GM10248 (cell line): ENCODE measurements at regions not wholly inside any gene's neighbourhood (a gene's known extent, or its start where the extent isn't known, plus 50 kb on each side); places are given as distances from the start of the nearest gene placed in this dataset.
"Not testable (repeated sequence)": the region's sequence is repeated elsewhere in the genome, so short reads cannot be mapped to it uniquely, and the experiment has no call there.

Source experiments
- CTCF ChIA-PET: fragments of 300-600 bp; sonication (Branson Sonifier 250); formaldehyde crosslinking; extraction: SDS; loops from one replicate; lab custom pipeline; 2021; ENCODE audit warnings: antibody characterized with exemption; lab: Yijun Ruan, JAX
- POLR2A ChIA-PET: fragments of 350-650 bp; sonication (Branson Sonifier 250); formaldehyde crosslinking; extraction: SDS; loops from one replicate; lab custom pipeline; 2020; ENCODE audit warnings: antibody characterized with exemption; lab: Yijun Ruan, JAX
- DNase-seq: peaks from one replicate; pipeline ENCODE4 v3.0.0; 2012; ENCODE audit errors: extremely low spot score
- CTCF ChIP-seq: IDR thresholded peaks from 2 replicates; pipeline ENCODE4 v1.5.1; 2012; ENCODE audit warnings: mild to moderate bottlenecking, low read depth; ENCODE audit errors: extremely low read depth, missing control alignments, control extremely low read depth

- CTCF ChIA-PET, result no interaction called here
- POLR2A ChIA-PET, result no interaction called here
- no peak for DNase-seq
- no peak for TF ChIP-seq CTCF
Measured at GRCh38 chr2:176926453-176926852, 286.1 kb upstream of the HNRNPA3 start.

GRCh38 chr2:176929387-176929786 is 283.2 kb upstream of the HNRNPA3 start:
- DNase-seq, POLR2A ChIA-PET: not testable (repeated sequence)
- CTCF ChIA-PET, result interaction anchor here (0.7 to 1.6 kb wide), 4 partner anchors 12 to 69 kb away, joined by 3 to 6 read pairs (median 4); no protein-coding TSS in a partner anchor

- ChIA-PET CTCF (interaction anchor here (1.2 to 1.5 kb wide), 2 partner anchors 24 to 217 kb away, joined by 4 read pairs; no protein-coding TSS in a partner anchor), POLR2A (no interaction called here)
- peak; percentile 79 for DNase-seq
- TF ChIP-seq CTCF, result no peak
Measured at GRCh38 chr2:176931588-176932563, 280.7 kb upstream of the HNRNPA3 start.

- no peak for DNase-seq
- no peak for TF ChIP-seq CTCF
- CTCF ChIA-PET, result no interaction called here
- POLR2A ChIA-PET, result no interaction called here
Measured at GRCh38 chr2:176934131-176934530, 278.5 kb upstream of the HNRNPA3 start.

- ChIA-PET POLR2A (no interaction called here), CTCF (interaction anchor here (1.1 kb wide), 1 partner anchor 16 kb away, joined by 3 read pairs; no protein-coding TSS in a partner anchor)
- no peak for TF ChIP-seq CTCF
- DNase-seq, result no peak
Measured at GRCh38 chr2:176934869-176935415, 277.7 kb upstream of the HNRNPA3 start.

GRCh38 chr2:176935543-176936102 is 277.0 kb upstream of the HNRNPA3 start:
- no peak for TF ChIP-seq CTCF
- DNase-seq, result no peak
- CTCF ChIA-PET, result interaction anchor here (1.1 kb wide), 1 partner anchor 17 kb away, joined by 3 read pairs; no protein-coding TSS in a partner anchor
- POLR2A ChIA-PET, result interaction anchor here (0.5 kb wide), 1 partner anchor 374 kb away, joined by 4 read pairs; no protein-coding TSS in a partner anchor
